Liver (tissue), 3 donors: ENCODE measurements at regions not wholly inside any gene's neighbourhood (a gene's known extent, or its start where the extent isn't known, plus 50 kb on each side); places are given as distances from the start of the nearest gene placed in this dataset.

Experiments used
- FOXA1 ChIP-seq: IDR thresholded peaks from 2 replicates; pipeline ENCODE4 v1.6.1; 2016; ENCODE audit warnings: antibody characterized with exemption
- SP1 ChIP-seq: IDR thresholded peaks from 2 replicates; pipeline ENCODE4 v1.6.1; 2018; ENCODE audit warnings: antibody characterized with exemption, mild to moderate bottlenecking
- TAF1 ChIP-seq: conservative IDR thresholded peaks from 2 replicates; pipeline ENCODE4 v1.6.1; 2016; ENCODE audit warnings: antibody characterized with exemption, mild to moderate bottlenecking
- TF ChIP-seq, protein P1 (sequence below): IDR thresholded peaks from 2 replicates; pipeline ENCODE4 v1.6.1; 2016; ENCODE audit warnings: antibody characterized with exemption
- TF ChIP-seq, protein P2 (sequence below): fragments of 150-350 bp; IDR thresholded peaks from 2 replicates; pipeline ENCODE4 v1.5.1; 2017; ENCODE audit warnings: improper control_type of control experiment, low read depth, low read length; ENCODE audit not compliant: missing input control
- TF ChIP-seq, protein P3 (sequence below): IDR thresholded peaks from 2 replicates; pipeline ENCODE4 v1.6.1; 2016; ENCODE audit warnings: antibody characterized with exemption
- TF ChIP-seq, protein P4 (sequence below): IDR thresholded peaks from 2 replicates; pipeline ENCODE4 v1.6.1; 2016; ENCODE audit warnings: antibody characterized with exemption, mild to moderate bottlenecking
- TF ChIP-seq, protein P5 (sequence below): IDR thresholded peaks from 2 replicates; pipeline ENCODE4 v1.6.1; 2016; ENCODE audit warnings: antibody characterized with exemption
- donor health status: healthy.
- donor health status: healthy.

DNA sequence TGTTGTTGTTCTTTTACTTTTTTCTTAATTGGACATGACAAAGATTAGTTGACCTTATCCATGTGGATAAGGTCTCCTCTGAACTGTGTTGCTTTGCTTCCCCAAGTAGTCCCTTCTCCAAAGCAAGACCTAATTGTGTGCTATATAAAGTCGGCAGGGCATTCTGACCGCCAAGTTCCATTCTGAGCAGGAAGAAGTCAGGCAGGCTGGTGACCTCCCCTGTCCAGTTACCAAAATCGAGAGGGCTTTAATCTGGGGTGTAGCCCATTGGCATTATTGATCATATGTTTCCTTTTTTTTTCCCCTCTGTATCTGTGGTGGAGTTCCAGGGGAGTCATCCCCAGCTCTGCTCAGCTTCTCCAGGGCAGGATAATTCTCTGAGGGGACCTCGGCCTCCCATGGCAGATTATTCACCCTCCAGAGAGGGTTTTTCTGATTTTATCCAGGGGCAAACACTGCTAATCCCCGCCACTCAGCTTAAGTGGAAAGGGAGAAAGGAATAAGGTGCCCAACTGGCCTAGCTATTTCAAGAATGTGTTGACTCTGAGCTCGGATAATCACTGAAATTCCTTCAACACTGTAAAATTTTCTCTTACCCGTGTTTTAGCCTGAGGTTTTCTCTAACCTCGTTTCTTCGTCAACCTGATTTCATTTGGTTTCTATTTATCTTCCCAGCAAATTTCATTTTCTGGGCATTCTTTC is 71.8 kb upstream of the L3MBTL3 start:
- TF ChIP-seq, protein P1, sequence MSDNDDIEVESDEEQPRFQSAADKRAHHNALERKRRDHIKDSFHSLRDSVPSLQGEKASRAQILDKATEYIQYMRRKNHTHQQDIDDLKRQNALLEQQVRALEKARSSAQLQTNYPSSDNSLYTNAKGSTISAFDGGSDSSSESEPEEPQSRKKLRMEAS, result no peak
- TF ChIP-seq, protein P2, sequence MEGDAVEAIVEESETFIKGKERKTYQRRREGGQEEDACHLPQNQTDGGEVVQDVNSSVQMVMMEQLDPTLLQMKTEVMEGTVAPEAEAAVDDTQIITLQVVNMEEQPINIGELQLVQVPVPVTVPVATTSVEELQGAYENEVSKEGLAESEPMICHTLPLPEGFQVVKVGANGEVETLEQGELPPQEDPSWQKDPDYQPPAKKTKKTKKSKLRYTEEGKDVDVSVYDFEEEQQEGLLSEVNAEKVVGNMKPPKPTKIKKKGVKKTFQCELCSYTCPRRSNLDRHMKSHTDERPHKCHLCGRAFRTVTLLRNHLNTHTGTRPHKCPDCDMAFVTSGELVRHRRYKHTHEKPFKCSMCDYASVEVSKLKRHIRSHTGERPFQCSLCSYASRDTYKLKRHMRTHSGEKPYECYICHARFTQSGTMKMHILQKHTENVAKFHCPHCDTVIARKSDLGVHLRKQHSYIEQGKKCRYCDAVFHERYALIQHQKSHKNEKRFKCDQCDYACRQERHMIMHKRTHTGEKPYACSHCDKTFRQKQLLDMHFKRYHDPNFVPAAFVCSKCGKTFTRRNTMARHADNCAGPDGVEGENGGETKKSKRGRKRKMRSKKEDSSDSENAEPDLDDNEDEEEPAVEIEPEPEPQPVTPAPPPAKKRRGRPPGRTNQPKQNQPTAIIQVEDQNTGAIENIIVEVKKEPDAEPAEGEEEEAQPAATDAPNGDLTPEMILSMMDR, result no peak
- TF ChIP-seq, protein P3, sequence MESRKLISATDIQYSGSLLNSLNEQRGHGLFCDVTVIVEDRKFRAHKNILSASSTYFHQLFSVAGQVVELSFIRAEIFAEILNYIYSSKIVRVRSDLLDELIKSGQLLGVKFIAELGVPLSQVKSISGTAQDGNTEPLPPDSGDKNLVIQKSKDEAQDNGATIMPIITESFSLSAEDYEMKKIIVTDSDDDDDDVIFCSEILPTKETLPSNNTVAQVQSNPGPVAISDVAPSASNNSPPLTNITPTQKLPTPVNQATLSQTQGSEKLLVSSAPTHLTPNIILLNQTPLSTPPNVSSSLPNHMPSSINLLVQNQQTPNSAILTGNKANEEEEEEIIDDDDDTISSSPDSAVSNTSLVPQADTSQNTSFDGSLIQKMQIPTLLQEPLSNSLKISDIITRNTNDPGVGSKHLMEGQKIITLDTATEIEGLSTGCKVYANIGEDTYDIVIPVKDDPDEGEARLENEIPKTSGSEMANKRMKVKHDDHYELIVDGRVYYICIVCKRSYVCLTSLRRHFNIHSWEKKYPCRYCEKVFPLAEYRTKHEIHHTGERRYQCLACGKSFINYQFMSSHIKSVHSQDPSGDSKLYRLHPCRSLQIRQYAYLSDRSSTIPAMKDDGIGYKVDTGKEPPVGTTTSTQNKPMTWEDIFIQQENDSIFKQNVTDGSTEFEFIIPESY, result no peak
- TF ChIP-seq TAF1 (no peak), SP1 (no peak), FOXA1 (no peak)
- TF ChIP-seq, protein P4, sequence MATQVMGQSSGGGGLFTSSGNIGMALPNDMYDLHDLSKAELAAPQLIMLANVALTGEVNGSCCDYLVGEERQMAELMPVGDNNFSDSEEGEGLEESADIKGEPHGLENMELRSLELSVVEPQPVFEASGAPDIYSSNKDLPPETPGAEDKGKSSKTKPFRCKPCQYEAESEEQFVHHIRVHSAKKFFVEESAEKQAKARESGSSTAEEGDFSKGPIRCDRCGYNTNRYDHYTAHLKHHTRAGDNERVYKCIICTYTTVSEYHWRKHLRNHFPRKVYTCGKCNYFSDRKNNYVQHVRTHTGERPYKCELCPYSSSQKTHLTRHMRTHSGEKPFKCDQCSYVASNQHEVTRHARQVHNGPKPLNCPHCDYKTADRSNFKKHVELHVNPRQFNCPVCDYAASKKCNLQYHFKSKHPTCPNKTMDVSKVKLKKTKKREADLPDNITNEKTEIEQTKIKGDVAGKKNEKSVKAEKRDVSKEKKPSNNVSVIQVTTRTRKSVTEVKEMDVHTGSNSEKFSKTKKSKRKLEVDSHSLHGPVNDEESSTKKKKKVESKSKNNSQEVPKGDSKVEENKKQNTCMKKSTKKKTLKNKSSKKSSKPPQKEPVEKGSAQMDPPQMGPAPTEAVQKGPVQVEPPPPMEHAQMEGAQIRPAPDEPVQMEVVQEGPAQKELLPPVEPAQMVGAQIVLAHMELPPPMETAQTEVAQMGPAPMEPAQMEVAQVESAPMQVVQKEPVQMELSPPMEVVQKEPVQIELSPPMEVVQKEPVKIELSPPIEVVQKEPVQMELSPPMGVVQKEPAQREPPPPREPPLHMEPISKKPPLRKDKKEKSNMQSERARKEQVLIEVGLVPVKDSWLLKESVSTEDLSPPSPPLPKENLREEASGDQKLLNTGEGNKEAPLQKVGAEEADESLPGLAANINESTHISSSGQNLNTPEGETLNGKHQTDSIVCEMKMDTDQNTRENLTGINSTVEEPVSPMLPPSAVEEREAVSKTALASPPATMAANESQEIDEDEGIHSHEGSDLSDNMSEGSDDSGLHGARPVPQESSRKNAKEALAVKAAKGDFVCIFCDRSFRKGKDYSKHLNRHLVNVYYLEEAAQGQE, result no peak
- TF ChIP-seq, protein P5, sequence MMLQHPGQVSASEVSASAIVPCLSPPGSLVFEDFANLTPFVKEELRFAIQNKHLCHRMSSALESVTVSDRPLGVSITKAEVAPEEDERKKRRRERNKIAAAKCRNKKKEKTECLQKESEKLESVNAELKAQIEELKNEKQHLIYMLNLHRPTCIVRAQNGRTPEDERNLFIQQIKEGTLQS, result no peak
